ENCODE measurements at regions not wholly inside any gene's neighbourhood (a gene's known extent, or its start where the extent isn't known, plus 50 kb on each side); places are given as distances from the start of the nearest gene placed in this dataset.

DNA sequence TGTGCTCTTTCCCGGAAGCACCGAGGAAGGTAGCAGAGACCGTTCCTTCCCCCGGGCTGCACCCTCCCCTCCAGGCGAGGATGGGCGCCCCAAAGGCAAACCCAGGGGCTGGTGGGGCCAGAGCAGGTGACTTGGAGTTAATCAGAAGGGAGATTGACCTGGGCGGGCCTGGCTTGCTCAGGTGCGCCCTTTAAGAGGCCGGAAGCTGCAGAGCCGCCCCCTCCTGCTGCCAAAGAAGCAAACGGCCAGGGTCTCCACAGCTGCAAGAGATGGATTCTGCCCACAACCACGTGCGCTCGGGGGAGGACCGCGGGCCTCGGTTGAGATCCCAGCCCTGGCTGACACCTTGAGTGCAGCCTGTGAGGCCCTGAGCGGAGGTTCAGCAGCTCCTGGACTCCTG is 218.2 kb upstream of the NAALADL2 start:
- Histone ChIP-seq H3K9me2 (replicated peaks; ENCODE audit: control insufficient read depth, low read length) (no peaks in the 10 kb centered on the region), H3K9me3 (ENCODE audit: control insufficient read depth, insufficient read depth, low read length) (no peaks in the 10 kb centered on the region; the same call in 1 of the 2 replicates), H3K27ac (ENCODE audit: low read depth, low read length) (no peak overlapping the region), H4K20me1 (ENCODE audit: control insufficient read depth, insufficient read depth, low read depth, low read length) (no peaks in the 10 kb centered on the region), H3K27me3 (ENCODE audit: control insufficient read depth, low read length) (no peaks in the 10 kb centered on the region), H3K4me1 (ENCODE audit: control insufficient read depth, low read length) (no peaks in the 10 kb centered on the region), H3K4me2 (ENCODE audit: low read length) (no peak overlapping the region), H3K36me3 (ENCODE audit: control insufficient read depth, low read length) (no peaks in the 10 kb centered on the region), H3F3A (ENCODE audit: control insufficient read depth, insufficient read depth) (no peaks in the 10 kb centered on the region), H3K79me2 (ENCODE audit: control insufficient read depth, low read length) (no peaks in the 10 kb centered on the region), H3K4me3 (ENCODE audit: low read length) (no peak overlapping the region)
- TF ChIP-seq CTCF (IDR thresholded peaks at IDR 0.05; ENCODE audit: low read depth, low read length, poor library complexity, severe bottlenecking) (no peak), EZH2phosphoT487 (IDR thresholded peaks at IDR 0.05; ENCODE audit: borderline replicate concordance, low read length) (no peak)

- no peaks in the 10 kb centered on the region for H3K9me2 ChIP-seq (replicated peaks; ENCODE audit: control insufficient read depth, low read length)
- H3K27me3 ChIP-seq (ENCODE audit: control insufficient read depth, low read length) = no peaks in the 10 kb centered on the region
- no peak overlapping the region for H3K4me2 ChIP-seq (ENCODE audit: low read length)
- no peaks in the 10 kb centered on the region for H4K20me1 ChIP-seq (ENCODE audit: control insufficient read depth, insufficient read depth, low read depth, low read length)
- no peak overlapping the region for H3K4me3 ChIP-seq (ENCODE audit: low read length)
- no peaks in the 10 kb centered on the region for H3F3A ChIP-seq (ENCODE audit: control insufficient read depth, insufficient read depth)
- no peak overlapping the region for H3K27ac ChIP-seq (ENCODE audit: low read depth, low read length)
- no peaks in the 10 kb centered on the region for H3K36me3 ChIP-seq (ENCODE audit: control insufficient read depth, low read length)
- no peaks in the 10 kb centered on the region; the same call in 1 of the 2 replicates for H3K9me3 ChIP-seq (ENCODE audit: control insufficient read depth, insufficient read depth, low read length)
- TF ChIP-seq EZH2phosphoT487 (IDR thresholded peaks at IDR 0.05; ENCODE audit: borderline replicate concordance, low read length) (no peak), CTCF (IDR thresholded peaks at IDR 0.05; ENCODE audit: low read depth, low read length, poor library complexity, severe bottlenecking) (no peak)
- no peaks in the 10 kb centered on the region for H3K4me1 ChIP-seq (ENCODE audit: control insufficient read depth, low read length)
- H3K79me2 ChIP-seq (ENCODE audit: control insufficient read depth, low read length) = no peaks in the 10 kb centered on the region
Observed at GRCh38 chr3:174644287-174644686, 214.8 kb upstream of the NAALADL2 start.

DNA sequence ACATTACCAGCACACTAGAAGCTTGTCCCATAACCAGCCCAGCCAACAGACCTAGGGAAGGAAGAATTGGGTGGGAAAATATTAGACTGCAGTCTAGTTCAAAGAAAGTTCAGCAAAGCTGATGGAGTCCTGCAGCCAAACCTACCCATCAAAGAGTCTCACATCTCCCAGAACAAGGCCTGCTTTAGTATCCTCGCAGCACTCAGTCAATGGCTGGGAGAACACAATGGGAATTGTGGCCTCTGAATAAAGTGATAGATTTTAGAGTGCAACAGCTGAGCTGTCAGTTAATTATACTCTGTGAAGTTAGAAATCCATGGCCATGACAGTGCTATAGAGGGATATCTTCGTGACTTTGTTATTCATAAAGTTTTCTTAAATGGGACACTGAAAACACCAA is 207.2 kb upstream of the NAALADL2 start:
- TF ChIP-seq EZH2phosphoT487 (IDR thresholded peaks at IDR 0.05; ENCODE audit: borderline replicate concordance, low read length) = no peak

DNA sequence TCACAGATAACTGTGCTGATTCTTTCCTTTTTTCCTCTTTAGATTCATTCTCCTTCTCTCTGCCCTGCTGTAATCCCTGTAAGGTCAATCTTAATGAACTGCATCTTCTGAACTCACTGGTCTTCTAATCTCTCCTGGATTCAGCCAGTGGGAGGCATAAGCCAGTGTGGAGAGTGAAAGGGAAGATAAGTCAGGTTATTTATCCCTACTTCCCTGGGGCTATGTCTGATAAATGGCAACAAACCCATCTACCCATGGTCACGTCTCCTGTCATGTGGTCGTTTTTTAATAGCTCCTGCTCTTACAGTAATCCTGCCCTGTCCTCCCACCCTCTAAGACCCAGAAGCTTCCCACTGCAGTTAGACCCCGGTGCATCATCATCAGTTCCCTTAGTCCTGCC is 199.6 kb upstream of the NAALADL2 start:
- H3K79me2 ChIP-seq (ENCODE audit: control insufficient read depth, low read length) = no peaks in the 10 kb centered on the region
- TF ChIP-seq EZH2phosphoT487 (IDR thresholded peaks at IDR 0.05; ENCODE audit: borderline replicate concordance, low read length) = no peak
- TF ChIP-seq CTCF (IDR thresholded peaks at IDR 0.05; ENCODE audit: low read depth, low read length, poor library complexity, severe bottlenecking) = no peak
- no peak overlapping the region for H3K4me3 ChIP-seq (ENCODE audit: low read length)
- no peaks in the 10 kb centered on the region for H3K36me3 ChIP-seq (ENCODE audit: control insufficient read depth, low read length)
- H3K9me2 ChIP-seq (replicated peaks; ENCODE audit: control insufficient read depth, low read length) = no peaks in the 10 kb centered on the region
- no peaks in the 10 kb centered on the region for H3F3A ChIP-seq (ENCODE audit: control insufficient read depth, insufficient read depth)
- H3K9me3 ChIP-seq (ENCODE audit: control insufficient read depth, insufficient read depth, low read length) = no peaks in the 10 kb centered on the region
- no peak overlapping the region for H3K4me2 ChIP-seq (ENCODE audit: low read length)
- H3K4me1 ChIP-seq (ENCODE audit: control insufficient read depth, low read length) = no peaks in the 10 kb centered on the region
- no peak overlapping the region for H3K27ac ChIP-seq (ENCODE audit: low read depth, low read length)
- no peaks in the 10 kb centered on the region for H4K20me1 ChIP-seq (ENCODE audit: control insufficient read depth, insufficient read depth, low read depth, low read length)
- H3K27me3 ChIP-seq (ENCODE audit: control insufficient read depth, low read length) = no peaks in the 10 kb centered on the region

More for the DNA sequence above, 207.2 kb upstream of the NAALADL2 start:
- H3K9me3 ChIP-seq (ENCODE audit: control insufficient read depth, insufficient read depth, low read length) = no peaks in the 10 kb centered on the region
- no peaks in the 10 kb centered on the region for H3F3A ChIP-seq (ENCODE audit: control insufficient read depth, insufficient read depth)
- H3K9me2 ChIP-seq (replicated peaks; ENCODE audit: control insufficient read depth, low read length) = no peaks in the 10 kb centered on the region
- H3K27ac ChIP-seq (ENCODE audit: low read depth, low read length) = no peak overlapping the region
- no peaks in the 10 kb centered on the region for H3K27me3 ChIP-seq (ENCODE audit: control insufficient read depth, low read length)
- no peak overlapping the region for H3K4me2 ChIP-seq (ENCODE audit: low read length)
- H4K20me1 ChIP-seq (ENCODE audit: control insufficient read depth, insufficient read depth, low read depth, low read length) = no peaks in the 10 kb centered on the region
- no peak overlapping the region for H3K4me3 ChIP-seq (ENCODE audit: low read length)
- H3K36me3 ChIP-seq (ENCODE audit: control insufficient read depth, low read length) = no peaks in the 10 kb centered on the region
- H3K4me1 ChIP-seq (ENCODE audit: control insufficient read depth, low read length) = no peaks in the 10 kb centered on the region
- no peaks in the 10 kb centered on the region for H3K79me2 ChIP-seq (ENCODE audit: control insufficient read depth, low read length)
